DOHH2 (cell line): ENCODE measurements at regions not wholly inside any gene's neighbourhood (a gene's known extent, or its start where the extent isn't known, plus 50 kb on each side); places are given as distances from the start of the nearest gene placed in this dataset.

ENCODE experiments used
- CTCF ChIP-seq: fragments of 200-600 bp; sonication (generic); IDR thresholded peaks from one replicate; pipeline ENCODE4 v1.5.1; 2014; ENCODE audit warnings: antibody characterized with exemption, mild to moderate bottlenecking, low read depth, low read length; ENCODE audit not compliant: poor library complexity, severe bottlenecking
- EZH2phosphoT487 ChIP-seq: fragments of 200-600 bp; sonication (generic); IDR thresholded peaks from 2 replicates; pipeline ENCODE4 v1.6.1; 2017; ENCODE audit warnings: borderline replicate concordance, mild to moderate bottlenecking, antibody characterized with exemption, low read length, moderate library complexity, mixed read lengths

GRCh38 chr7:93765475-93765874 is 125.1 kb downstream of the TFPI2 start:
- TF ChIP-seq CTCF (no peak), EZH2phosphoT487 (no peak)
